ENCODE measurements at regions not wholly inside any gene's neighbourhood (a gene's known extent, or its start where the extent isn't known, plus 50 kb on each side); places are given as distances from the start of the nearest gene placed in this dataset.

DNA sequence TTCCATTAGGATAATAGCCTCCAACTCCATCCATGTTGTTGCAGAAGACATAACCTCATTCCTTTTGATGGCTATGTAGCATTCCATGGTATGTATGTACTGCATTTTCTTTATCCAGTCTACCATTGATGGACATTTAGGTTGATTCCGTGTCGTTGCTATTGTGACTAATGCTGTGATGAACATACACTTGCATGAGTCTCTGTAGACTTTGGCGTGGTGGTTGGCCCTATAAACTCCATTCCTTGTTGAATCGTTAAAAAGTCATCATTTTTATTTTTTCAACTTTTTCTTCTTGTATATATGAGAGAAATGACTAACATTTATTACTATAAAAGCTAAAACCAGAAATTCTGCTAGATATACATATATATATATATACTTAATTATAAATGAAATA, 1491.9 kb upstream of the CDH6 start:
- TF ChIP-seq, protein P1, sequence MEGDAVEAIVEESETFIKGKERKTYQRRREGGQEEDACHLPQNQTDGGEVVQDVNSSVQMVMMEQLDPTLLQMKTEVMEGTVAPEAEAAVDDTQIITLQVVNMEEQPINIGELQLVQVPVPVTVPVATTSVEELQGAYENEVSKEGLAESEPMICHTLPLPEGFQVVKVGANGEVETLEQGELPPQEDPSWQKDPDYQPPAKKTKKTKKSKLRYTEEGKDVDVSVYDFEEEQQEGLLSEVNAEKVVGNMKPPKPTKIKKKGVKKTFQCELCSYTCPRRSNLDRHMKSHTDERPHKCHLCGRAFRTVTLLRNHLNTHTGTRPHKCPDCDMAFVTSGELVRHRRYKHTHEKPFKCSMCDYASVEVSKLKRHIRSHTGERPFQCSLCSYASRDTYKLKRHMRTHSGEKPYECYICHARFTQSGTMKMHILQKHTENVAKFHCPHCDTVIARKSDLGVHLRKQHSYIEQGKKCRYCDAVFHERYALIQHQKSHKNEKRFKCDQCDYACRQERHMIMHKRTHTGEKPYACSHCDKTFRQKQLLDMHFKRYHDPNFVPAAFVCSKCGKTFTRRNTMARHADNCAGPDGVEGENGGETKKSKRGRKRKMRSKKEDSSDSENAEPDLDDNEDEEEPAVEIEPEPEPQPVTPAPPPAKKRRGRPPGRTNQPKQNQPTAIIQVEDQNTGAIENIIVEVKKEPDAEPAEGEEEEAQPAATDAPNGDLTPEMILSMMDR (IDR thresholded peaks at IDR 0.05; ENCODE audit: low read depth, low read length), result no peak
- TF ChIP-seq, protein P2, sequence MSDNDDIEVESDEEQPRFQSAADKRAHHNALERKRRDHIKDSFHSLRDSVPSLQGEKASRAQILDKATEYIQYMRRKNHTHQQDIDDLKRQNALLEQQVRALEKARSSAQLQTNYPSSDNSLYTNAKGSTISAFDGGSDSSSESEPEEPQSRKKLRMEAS (IDR thresholded peaks at IDR 0.05; ENCODE audit: low read depth, low read length), result no peak
